Lower lobe of right lung (tissue), 2 donors: ENCODE measurements at regions not wholly inside any gene's neighbourhood (a gene's known extent, or its start where the extent isn't known, plus 50 kb on each side); places are given as distances from the start of the nearest gene placed in this dataset.

Experiments
- ATAC-seq, 2 donors: fragments of 200-7000 bp; cut with Tn5 transposase; one replicate each; pipeline ENCODE4 v1.9.1; 2020 to 2022; ENCODE audit warnings: mild to moderate bottlenecking in 2 of 2, moderate library complexity in 2 of 2
- DNase-seq: peaks from one replicate; pipeline ENCODE4 v3.0.0-alpha.2; 2020
- H3K27ac ChIP-seq: fragments of 200-600 bp; one replicate; pipeline ENCODE4 v1.8.0; 2022
- H3K27me3 ChIP-seq: fragments of 200-600 bp; one replicate; pipeline ENCODE4 v1.8.0; 2022; ENCODE audit warnings: low read depth
- H3K36me3 ChIP-seq: fragments of 200-600 bp; one replicate; pipeline ENCODE4 v1.8.0; 2022; ENCODE audit warnings: mild to moderate bottlenecking
- H3K4me1 ChIP-seq: fragments of 200-600 bp; one replicate; pipeline ENCODE4 v1.8.0; 2022
- H3K4me3 ChIP-seq: fragments of 200-600 bp; one replicate; pipeline ENCODE4 v1.8.0; 2022; ENCODE audit warnings: mild to moderate bottlenecking
- H3K9me3 ChIP-seq: fragments of 200-600 bp; one replicate; pipeline ENCODE4 v1.8.0; 2022
- CTCF ChIP-seq: fragments of 200-600 bp; IDR thresholded peaks from one replicate; pipeline ENCODE4 v1.8.0; 2022; ENCODE audit warnings: antibody characterized with exemption, mild to moderate bottlenecking
- intact Hi-C: fragments of 100-400 bp; cut with DNase I; formaldehyde crosslinking; loops from one replicate; pipeline ENCODE4 v1.11.0; 2022
- donor health status: DM: no; HTN: yes; CAD: no; lungs with severe emphysema.

DNA sequence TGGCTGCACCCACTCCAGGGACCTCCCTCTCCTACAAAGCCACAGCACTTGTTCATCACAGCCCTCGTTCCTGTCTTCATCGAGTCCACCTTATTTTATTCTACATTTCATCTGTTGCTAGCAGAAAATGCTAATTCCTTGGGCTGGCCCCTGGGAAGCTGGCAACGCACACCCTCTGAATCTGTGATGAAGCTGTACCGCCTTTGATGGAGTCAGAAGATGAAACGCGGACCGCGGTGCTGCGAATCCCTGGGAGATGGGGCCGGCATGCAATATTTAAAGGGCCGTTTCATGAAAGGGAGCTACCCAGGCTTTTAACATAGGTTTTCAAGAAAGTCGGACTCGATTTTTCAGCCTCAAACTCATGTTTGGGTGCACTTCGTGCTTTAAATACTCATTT lies 88.5 kb downstream of the NPTX2 start:
- H3K9me3 ChIP-seq = no peaks in the 10 kb centered on the region
- H3K36me3 ChIP-seq = no peaks in the 10 kb centered on the region
- no peak overlapping the region for H3K27ac ChIP-seq
- H3K4me1 ChIP-seq = no peaks in the 10 kb centered on the region
- peaks cover 4% of the 10 kb centered on the region for H3K27me3 ChIP-seq
- H3K4me3 ChIP-seq = no peak overlapping the region
- no peak for DNase-seq
- ATAC-seq = no peak
- intact Hi-C loops = no loop called here
- TF ChIP-seq CTCF = no peak

GRCh38 chr7:98707076-98707475 lies 90.0 kb downstream of the NPTX2 start:
- H3K4me3 ChIP-seq = no peak overlapping the region
- ATAC-seq (no peak), DNase-seq (no peak)
- H3K9me3 ChIP-seq = no peaks in the 10 kb centered on the region
- H3K4me1 ChIP-seq = no peaks in the 10 kb centered on the region
- no peak overlapping the region for H3K27ac ChIP-seq
- intact Hi-C loops = no loop called here
- TF ChIP-seq CTCF = no peak
- no peaks in the 10 kb centered on the region for H3K36me3 ChIP-seq
- peaks cover 4% of the 10 kb centered on the region for H3K27me3 ChIP-seq

- intact Hi-C loops = no loop called here
- DNase-seq (no peak), ATAC-seq (no peak)
- Histone ChIP-seq H3K27me3 (no peaks in the 10 kb centered on the region), H3K36me3 (no peaks in the 10 kb centered on the region), H3K9me3 (no peaks in the 10 kb centered on the region), H3K27ac (no peak overlapping the region), H3K4me1 (no peaks in the 10 kb centered on the region), H3K4me3 (no peak overlapping the region)
- TF ChIP-seq CTCF = no peak
Observed at GRCh38 chr7:98711945-98712344, 94.9 kb downstream of the NPTX2 start.

DNA sequence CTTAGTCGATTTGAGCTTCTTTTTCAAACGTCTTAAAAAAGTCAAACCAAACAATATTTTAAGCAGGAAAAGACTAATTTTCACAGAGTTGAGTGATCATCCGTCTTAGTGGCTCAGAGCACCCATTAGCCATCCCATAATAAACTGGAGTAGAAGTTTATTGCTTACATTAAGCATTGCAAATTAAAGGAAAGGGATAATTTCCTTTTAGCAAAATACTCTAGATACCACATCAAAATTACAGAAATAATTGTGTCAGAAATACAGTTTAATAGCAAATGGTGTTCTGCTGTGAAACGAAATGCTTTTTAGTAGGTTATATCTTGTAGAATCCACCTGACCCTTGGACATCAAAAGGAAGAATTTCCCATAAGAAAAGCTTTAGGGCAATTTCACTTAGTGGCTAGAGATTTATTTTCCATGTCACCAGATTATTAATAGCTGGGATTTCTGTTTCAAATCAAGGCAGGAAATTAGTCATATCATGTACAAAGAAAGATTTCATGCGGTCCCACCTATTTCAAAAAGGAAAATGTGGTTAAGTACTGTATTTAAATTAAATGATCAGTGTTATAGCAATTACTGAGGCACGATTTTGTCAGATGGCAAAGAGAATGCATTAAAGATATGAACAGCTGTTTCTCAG lies 96.2 kb downstream of the NPTX2 start:
- H3K4me1 ChIP-seq = no peaks in the 10 kb centered on the region
- ATAC-seq (no peak), DNase-seq (no peak)
- H3K36me3 ChIP-seq = no peaks in the 10 kb centered on the region
- TF ChIP-seq CTCF = no peak
- intact Hi-C loops = no loop called here
- H3K4me3 ChIP-seq = no peak overlapping the region
- H3K27me3 ChIP-seq = no peaks in the 10 kb centered on the region
- no peak overlapping the region for H3K27ac ChIP-seq
- H3K9me3 ChIP-seq = no peaks in the 10 kb centered on the region

DNA sequence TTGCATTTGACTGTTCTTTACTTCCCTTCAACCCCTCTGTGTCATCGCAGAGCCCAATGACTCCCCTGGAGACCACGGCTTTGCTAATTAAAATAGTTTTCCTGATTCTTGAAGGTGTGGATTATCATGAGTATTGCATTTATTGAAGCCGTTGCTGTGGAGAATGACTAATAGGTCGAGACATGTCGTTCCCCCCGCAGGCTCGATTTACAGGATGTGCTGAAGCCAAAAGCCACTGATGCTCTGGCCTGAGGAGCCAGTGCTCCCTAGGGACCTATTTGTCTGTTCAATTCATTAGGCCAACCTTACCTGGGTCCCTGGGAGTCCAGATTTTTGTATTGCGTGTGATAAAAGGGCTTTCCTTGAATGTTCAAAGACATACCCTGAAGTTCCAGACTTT lies 102.3 kb downstream of the NPTX2 start:
- H3K9me3 ChIP-seq = no peaks in the 10 kb centered on the region
- no peak for DNase-seq
- no peaks in the 10 kb centered on the region for H3K4me1 ChIP-seq
- no peak for ATAC-seq
- H3K36me3 ChIP-seq = no peaks in the 10 kb centered on the region
- no peak overlapping the region for H3K27ac ChIP-seq
- H3K4me3 ChIP-seq = no peak overlapping the region
- intact Hi-C loops = no loop called here
- TF ChIP-seq CTCF = no peak
- H3K27me3 ChIP-seq = no peaks in the 10 kb centered on the region

- ATAC-seq = no peak
Observed at GRCh38 chr7:98722402-98722801, 105.3 kb downstream of the NPTX2 start.

More at GRCh38 chr7:98722402-98722801, 105.3 kb downstream of the NPTX2 start:
- Histone ChIP-seq H3K27me3 (no peaks in the 10 kb centered on the region), H3K36me3 (no peaks in the 10 kb centered on the region), H3K9me3 (no peaks in the 10 kb centered on the region), H3K4me3 (no peak overlapping the region), H3K4me1 (no peaks in the 10 kb centered on the region), H3K27ac (no peak overlapping the region)
- TF ChIP-seq CTCF = no peak
- intact Hi-C loops = no loop called here
- no peak for DNase-seq
